ENCODE measurements at regions not wholly inside any gene's neighbourhood (a gene's known extent, or its start where the extent isn't known, plus 50 kb on each side); places are given as distances from the start of the nearest gene placed in this dataset.

- no peak overlapping the region for H3K4me3 ChIP-seq
- H3K27ac ChIP-seq, result no peak overlapping the region
- no peak for DNase-seq (ENCODE audit: low spot score)
- no peak for TF ChIP-seq CTCF (IDR thresholded peaks at IDR 0.05)
These were observed 70.5 kb upstream of the SPRY4 start for GRCh38 chr5:142395334-142395733.

GRCh38 chr5:142391058-142391845 is 66.4 kb upstream of the SPRY4 start:
- DNase-seq (ENCODE audit: low spot score), result no peak
- H3K4me3 ChIP-seq, result no peak overlapping the region
- H3K27ac ChIP-seq, result peak overlapping the region in 1 of 2 donors; percentile 20
- no peak for TF ChIP-seq CTCF (IDR thresholded peaks at IDR 0.05)

GRCh38 chr5:142390334-142390733 is 65.5 kb upstream of the SPRY4 start:
- DNase-seq (ENCODE audit: low spot score), result no peak
- TF ChIP-seq CTCF (IDR thresholded peaks at IDR 0.05), result no peak

GRCh38 chr5:142388696-142389095 is 63.9 kb upstream of the SPRY4 start:
- Histone ChIP-seq H3K27ac (no peak overlapping the region), H3K4me3 (no peak overlapping the region)
- TF ChIP-seq CTCF (IDR thresholded peaks at IDR 0.05), result no peak
- DNase-seq (ENCODE audit: low spot score), result no peak

More at GRCh38 chr5:142390334-142390733, 65.5 kb upstream of the SPRY4 start:
- peak overlapping the region in 1 of 2 donors; percentile 36 for H3K27ac ChIP-seq
- H3K4me3 ChIP-seq, result no peak overlapping the region

GRCh38 chr5:142387024-142387682 is 62.3 kb upstream of the SPRY4 start:
- no peak for DNase-seq (ENCODE audit: low spot score)
- TF ChIP-seq CTCF (IDR thresholded peaks at IDR 0.05), result no peak
- no peak overlapping the region for H3K4me3 ChIP-seq
- H3K27ac ChIP-seq, result no peak overlapping the region

GRCh38 chr5:142386137-142387023 is 61.6 kb upstream of the SPRY4 start:
- TF ChIP-seq CTCF (IDR thresholded peaks at IDR 0.05), result no peak
- DNase-seq (ENCODE audit: low spot score), result no peak
- H3K4me3 ChIP-seq, result no peak overlapping the region
- no peak overlapping the region for H3K27ac ChIP-seq
